ENCODE measurements at regions not wholly inside any gene's neighbourhood (a gene's known extent, or its start where the extent isn't known, plus 50 kb on each side); places are given as distances from the start of the nearest gene placed in this dataset.

- TF ChIP-seq CTCF (conservative IDR thresholded peaks at IDR 0.05; ENCODE audit: low read depth, low read length) (no peak), EZH2 (IDR thresholded peaks at IDR 0.05; ENCODE audit: low read length, unreplicated experiment) (no peak), EZH2phosphoT487 (IDR thresholded peaks at IDR 0.05; ENCODE audit: borderline replicate concordance, low read length) (no peak)
Measured at GRCh38 chr13:90118467-90119071, 1228.9 kb upstream of the MIR17HG start.
